Mesothelial cell of epicardium (in vitro differentiated cells): ENCODE measurements at regions not wholly inside any gene's neighbourhood (a gene's known extent, or its start where the extent isn't known, plus 50 kb on each side); places are given as distances from the start of the nearest gene placed in this dataset.

Source experiments
- DNase-seq, 2 experiments: peaks; one replicate each; pipeline ENCODE4 v3.0.0; 2021; ENCODE audit warnings: low spot score in 2 of 2; ENCODE audit not compliant: unreplicated experiment in 2 of 2
- H3K27ac Mint-ChIP-seq: 2 replicates; pipeline ENCODE4 v1.8.0; 2021; ENCODE audit warnings: mixed read lengths
- H3K27me3 Mint-ChIP-seq: 2 replicates; pipeline ENCODE4 v1.8.0; 2021; ENCODE audit warnings: low read depth, mixed read lengths
- H3K36me3 Mint-ChIP-seq: 2 replicates; pipeline ENCODE4 v1.8.0; 2021; ENCODE audit warnings: mixed read lengths
- H3K4me1 Mint-ChIP-seq: 2 replicates; pipeline ENCODE4 v1.8.0; 2021; ENCODE audit warnings: mixed read lengths
- H3K4me3 Mint-ChIP-seq: 2 replicates; pipeline ENCODE4 v1.8.0; 2021; ENCODE audit warnings: mild to moderate bottlenecking, moderate library complexity, mixed read lengths
- H3K9me3 Mint-ChIP-seq: 2 replicates; pipeline ENCODE4 v1.8.0; 2021; ENCODE audit warnings: mixed read lengths
- TF ChIP-seq, protein P1 (sequence below): fragments of 200-600 bp; sonication (generic); IDR thresholded peaks from one replicate; pipeline ENCODE4 v1.5.0; 2021; ENCODE audit warnings: antibody characterized with exemption; ENCODE audit not compliant: unreplicated experiment

- Mint-ChIP-seq H3K9me3 (no peaks in the 10 kb centered on the region), H3K4me3 (no peak overlapping the region), H3K36me3 (no peaks in the 10 kb centered on the region), H3K4me1 (no peaks in the 10 kb centered on the region), H3K27me3 (no peaks in the 10 kb centered on the region), H3K27ac (no peak overlapping the region)
- DNase-seq: no peak
- TF ChIP-seq, protein P1, sequence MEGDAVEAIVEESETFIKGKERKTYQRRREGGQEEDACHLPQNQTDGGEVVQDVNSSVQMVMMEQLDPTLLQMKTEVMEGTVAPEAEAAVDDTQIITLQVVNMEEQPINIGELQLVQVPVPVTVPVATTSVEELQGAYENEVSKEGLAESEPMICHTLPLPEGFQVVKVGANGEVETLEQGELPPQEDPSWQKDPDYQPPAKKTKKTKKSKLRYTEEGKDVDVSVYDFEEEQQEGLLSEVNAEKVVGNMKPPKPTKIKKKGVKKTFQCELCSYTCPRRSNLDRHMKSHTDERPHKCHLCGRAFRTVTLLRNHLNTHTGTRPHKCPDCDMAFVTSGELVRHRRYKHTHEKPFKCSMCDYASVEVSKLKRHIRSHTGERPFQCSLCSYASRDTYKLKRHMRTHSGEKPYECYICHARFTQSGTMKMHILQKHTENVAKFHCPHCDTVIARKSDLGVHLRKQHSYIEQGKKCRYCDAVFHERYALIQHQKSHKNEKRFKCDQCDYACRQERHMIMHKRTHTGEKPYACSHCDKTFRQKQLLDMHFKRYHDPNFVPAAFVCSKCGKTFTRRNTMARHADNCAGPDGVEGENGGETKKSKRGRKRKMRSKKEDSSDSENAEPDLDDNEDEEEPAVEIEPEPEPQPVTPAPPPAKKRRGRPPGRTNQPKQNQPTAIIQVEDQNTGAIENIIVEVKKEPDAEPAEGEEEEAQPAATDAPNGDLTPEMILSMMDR: no peak
Measured at GRCh38 chr9:103399535-103399934, 404.4 kb downstream of the CYLC2 start.

DNA sequence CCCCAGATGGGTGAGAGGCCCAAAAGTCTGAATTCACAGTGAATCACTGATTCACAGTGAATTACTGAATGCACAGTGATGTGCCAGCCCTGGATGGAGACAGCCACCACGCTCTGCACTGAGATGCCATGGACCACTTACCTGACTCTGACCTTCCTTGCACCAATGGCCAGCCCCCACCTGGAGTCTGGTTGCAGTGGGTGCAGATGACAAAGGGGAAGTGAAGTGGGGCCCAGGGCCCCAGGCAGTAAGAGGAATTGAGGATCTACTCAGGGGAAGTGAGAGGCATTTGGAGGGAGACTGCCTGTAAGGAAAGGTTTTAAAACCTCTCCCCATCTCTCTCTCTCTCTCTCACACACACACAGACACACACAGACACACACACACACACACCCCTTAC, 412.1 kb downstream of the CYLC2 start:
- Mint-ChIP-seq H3K36me3 (no peaks in the 10 kb centered on the region), H3K27ac (no peak overlapping the region), H3K4me1 (no peaks in the 10 kb centered on the region), H3K27me3 (no peaks in the 10 kb centered on the region), H3K9me3 (no peaks in the 10 kb centered on the region), H3K4me3 (no peak overlapping the region)
- DNase-seq: no peak
- TF ChIP-seq, protein P1: no peak

GRCh38 chr9:103410059-103410458, 414.9 kb downstream of the CYLC2 start:
- H3K4me3 Mint-ChIP-seq: no peak overlapping the region
- TF ChIP-seq, protein P1: no peak
- no peaks in the 10 kb centered on the region for H3K36me3 Mint-ChIP-seq

DNA sequence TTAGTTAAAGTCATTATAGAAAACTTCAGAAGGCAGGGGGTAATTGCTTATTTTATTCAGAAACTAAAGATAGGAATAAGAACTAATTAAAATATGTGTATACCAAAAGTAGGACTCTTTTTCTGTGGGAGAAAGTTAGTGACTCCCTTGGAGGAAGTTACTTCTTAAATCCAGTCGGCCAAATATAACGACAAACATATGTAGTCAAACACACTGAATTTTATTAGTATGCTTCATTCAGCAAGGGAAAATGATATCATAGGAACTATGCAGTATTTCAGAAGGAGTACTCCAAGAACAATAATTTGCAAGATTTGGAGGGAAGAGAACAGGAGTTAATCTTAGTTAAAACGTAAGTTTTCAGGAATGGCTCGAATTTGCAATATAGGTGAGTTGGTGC, 432.6 kb downstream of the CYLC2 start:
- H3K27ac Mint-ChIP-seq: no peak overlapping the region
- TF ChIP-seq, protein P1: no peak
- H3K4me3 Mint-ChIP-seq: no peak overlapping the region
- H3K4me1 Mint-ChIP-seq: no peaks in the 10 kb centered on the region
- no peaks in the 10 kb centered on the region for H3K36me3 Mint-ChIP-seq
- DNase-seq: no peak
- peaks cover 8% of the 10 kb centered on the region for H3K9me3 Mint-ChIP-seq
- H3K27me3 Mint-ChIP-seq: no peaks in the 10 kb centered on the region

More at GRCh38 chr9:103410059-103410458, 414.9 kb downstream of the CYLC2 start:
- DNase-seq: no peak
- H3K4me1 Mint-ChIP-seq: no peaks in the 10 kb centered on the region
- no peak overlapping the region for H3K27ac Mint-ChIP-seq
- peaks cover 3% of the 10 kb centered on the region for H3K9me3 Mint-ChIP-seq
- H3K27me3 Mint-ChIP-seq: no peaks in the 10 kb centered on the region

- TF ChIP-seq, protein P1: no peak
- no peak overlapping the region for H3K27ac Mint-ChIP-seq
- no peak for DNase-seq
- H3K4me1 Mint-ChIP-seq: no peaks in the 10 kb centered on the region
- H3K4me3 Mint-ChIP-seq: no peak overlapping the region
- H3K27me3 Mint-ChIP-seq: no peaks in the 10 kb centered on the region
- no peaks in the 10 kb centered on the region for H3K36me3 Mint-ChIP-seq
- peaks cover 16% of the 10 kb centered on the region for H3K9me3 Mint-ChIP-seq
Measured at GRCh38 chr9:103430469-103430868, 435.3 kb downstream of the CYLC2 start.

DNA sequence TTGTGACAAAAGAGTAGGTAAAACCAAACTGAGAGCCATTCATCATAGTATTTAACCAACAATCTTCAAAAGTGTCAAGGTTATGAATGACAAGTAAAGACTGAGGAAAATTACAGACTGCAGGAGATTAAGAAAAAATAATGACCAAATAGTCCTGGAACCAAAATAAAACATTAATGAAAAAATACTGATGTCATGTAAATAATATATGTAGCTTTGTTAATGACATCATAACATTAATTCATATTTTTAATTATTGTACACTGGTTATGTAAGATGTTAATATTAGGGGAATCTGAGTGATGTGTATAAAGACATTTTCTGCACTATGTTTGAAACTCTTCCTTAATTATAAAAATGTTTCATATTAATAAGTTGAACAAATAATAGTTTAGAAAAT, 436.7 kb downstream of the CYLC2 start:
- DNase-seq: no peak
- Mint-ChIP-seq H3K4me1 (no peaks in the 10 kb centered on the region), H3K27ac (no peak overlapping the region), H3K27me3 (no peaks in the 10 kb centered on the region), H3K36me3 (no peaks in the 10 kb centered on the region), H3K9me3 (peaks cover 23% of the 10 kb centered on the region), H3K4me3 (no peak overlapping the region)
- TF ChIP-seq, protein P1: no peak
